Right ventricle myocardium superior (tissue), 1 donor: ENCODE measurements at regions not wholly inside any gene's neighbourhood (a gene's known extent, or its start where the extent isn't known, plus 50 kb on each side); places are given as distances from the start of the nearest gene placed in this dataset.
"Not testable (repeated sequence)": the region's sequence is repeated elsewhere in the genome, so short reads cannot be mapped to it uniquely, and the experiment has no call there.

Experiments used
- ATAC-seq: fragments of 200-7000 bp; cut with Tn5 transposase; one replicate; pipeline ENCODE4 v1.9.1; 2020; ENCODE audit warnings: mild to moderate bottlenecking; ENCODE audit not compliant: poor library complexity
- DNase-seq: peaks from one replicate; pipeline ENCODE4 v3.0.0-alpha.2; 2020
- intact Hi-C: fragments of 100-400 bp; cut with DNase I; formaldehyde crosslinking; loops from one replicate; pipeline ENCODE4 v1.11.2; 2022
- donor health status: DM: no; HTN: yes; CAD: no; lungs with severe emphysema.

DNA sequence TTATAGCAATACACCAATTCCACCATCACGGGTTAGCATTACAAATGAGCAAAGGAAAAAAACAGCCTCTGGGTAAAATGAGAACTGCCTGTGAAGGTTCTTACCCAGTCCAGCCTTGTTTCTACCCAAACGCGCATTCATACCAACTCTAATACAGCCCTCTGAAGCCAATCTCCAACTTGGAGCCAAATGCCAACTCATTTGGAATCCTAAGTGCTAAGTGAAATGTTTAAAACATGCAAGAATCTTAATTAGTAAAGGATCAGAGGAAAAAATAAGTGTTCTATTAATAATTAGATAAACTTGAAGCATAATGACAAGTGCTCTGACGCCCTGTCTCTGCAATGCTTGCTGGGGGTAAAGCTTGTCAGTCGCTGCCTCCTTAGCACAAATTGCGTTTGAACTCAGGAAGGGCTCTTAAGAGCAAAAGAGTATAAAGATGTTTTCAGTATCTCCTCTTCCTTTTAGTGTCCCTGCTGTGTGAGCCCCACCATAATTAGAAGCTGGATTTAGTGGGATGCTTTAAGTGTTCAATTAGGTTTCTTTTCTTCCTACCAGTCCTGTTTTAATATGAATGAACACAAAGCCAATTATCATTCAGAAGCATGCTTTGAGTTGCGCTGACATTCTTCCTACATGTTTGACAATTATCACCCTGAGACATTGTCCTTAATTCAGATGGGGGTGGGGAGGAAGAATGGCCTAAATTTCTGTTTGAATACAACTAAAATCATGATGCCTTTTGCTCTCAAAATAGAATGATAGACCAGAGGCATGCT, 537.6 kb downstream of the DTWD2 start:
- intact Hi-C loops, result no loop called here
- DNase-seq, result no peak
- ATAC-seq, result no peak

DNA sequence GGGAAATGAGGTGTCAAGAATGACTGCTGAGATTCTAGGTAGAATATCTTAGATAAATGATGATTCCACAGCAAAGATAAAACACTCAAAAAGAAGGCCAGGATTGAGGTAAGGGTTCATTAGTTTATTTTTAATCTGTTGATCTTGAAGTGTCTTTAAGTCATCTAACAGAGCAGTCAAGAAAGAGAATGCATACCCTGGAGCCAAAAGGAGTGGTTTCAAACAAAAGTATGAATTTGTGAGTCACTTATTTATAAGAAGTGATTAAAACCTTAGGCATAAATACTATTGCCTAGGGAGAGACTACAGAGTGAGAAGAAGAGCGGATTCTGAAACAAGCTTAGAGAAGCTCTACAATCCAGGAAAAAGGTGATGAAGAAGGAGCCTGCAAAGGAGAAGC, 541.0 kb downstream of the DTWD2 start:
- no peak for DNase-seq
- no peak for ATAC-seq
- intact Hi-C loops, result no loop called here

DNA sequence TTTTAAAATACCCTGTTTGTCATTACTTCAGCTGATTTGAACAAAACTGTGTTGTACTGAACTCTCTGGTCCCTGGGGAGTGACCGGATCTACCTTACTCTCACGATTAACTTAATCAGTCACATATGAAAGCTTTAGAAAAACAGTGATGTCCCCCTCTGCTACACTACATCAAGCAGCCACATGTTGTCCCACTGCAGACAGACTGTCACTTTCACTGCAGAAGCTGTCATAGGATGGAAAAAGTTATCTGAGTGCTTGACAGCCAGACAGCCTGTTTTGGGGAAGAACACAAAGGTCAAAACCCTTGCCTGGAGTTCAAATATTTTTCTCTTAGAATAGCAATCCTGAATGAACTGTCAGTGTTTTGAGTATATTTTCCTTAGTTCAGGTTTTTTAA, 546.4 kb downstream of the DTWD2 start:
- DNase-seq (no peak), ATAC-seq (peak; percentile 50)
- intact Hi-C loops, result no loop called here

DNA sequence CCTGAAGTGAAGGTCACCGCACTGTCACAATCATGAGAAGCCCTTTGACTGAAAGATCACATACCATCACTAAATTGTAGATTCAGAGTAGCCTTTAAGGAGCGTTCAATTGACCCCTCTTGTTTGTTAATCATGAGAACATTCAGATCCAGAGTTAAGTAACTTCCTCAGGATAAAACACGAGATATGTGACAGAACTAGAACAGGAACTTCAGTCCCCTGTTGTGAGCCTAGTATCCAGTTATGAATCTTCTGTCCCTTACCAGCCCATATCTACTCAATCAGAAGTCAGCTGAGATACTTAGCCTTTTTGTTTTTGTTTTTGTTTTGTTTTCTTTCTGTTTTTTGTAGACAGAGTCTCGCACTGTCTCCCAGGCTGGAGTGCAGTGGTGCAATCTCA, 547.3 kb downstream of the DTWD2 start:
- DNase-seq (no peak), ATAC-seq (peak; percentile 28)
- intact Hi-C loops, result no loop called here

DNA sequence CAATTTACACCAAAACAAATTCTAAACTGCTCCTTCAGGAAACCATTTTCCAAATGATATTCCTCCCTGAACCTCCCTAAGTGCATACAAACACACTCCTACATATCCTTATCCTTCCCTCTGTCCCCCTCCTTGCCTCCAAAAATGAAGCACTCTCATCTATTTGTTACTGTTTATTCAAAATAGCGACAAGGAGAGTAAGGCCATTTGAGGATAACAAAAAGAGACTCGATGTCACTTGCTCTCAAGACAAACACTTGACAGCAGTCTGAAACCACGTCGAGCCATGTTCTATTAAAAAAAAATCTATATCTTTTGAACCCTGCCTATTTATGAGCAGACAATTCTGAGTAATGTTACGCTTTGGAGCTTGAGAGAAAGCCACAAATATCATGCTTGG, 547.9 kb downstream of the DTWD2 start:
- DNase-seq, result no peak
- intact Hi-C loops, result no loop called here
- peak; percentile 67 for ATAC-seq

DNA sequence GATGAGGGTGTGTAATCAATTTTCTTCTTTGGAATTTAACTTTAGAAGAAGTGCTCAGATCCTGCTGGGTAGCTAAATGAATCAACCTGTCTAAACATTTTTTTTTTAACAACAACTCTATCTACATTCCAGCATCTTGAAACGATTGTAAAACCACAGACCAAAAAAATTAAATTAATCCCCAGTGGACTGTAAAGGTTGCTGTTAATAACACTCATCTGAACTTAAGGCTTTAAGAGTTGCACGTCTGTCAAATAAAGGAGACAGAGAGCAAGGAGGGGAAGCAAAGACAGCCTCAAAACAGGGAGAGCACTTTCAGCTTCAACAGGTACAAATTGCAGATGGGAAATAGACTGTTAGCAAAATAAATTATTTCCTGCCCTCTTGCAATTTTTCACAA, 548.5 kb downstream of the DTWD2 start:
- DNase-seq, result no peak
- no peak for ATAC-seq
- intact Hi-C loops, result no loop called here

DNA sequence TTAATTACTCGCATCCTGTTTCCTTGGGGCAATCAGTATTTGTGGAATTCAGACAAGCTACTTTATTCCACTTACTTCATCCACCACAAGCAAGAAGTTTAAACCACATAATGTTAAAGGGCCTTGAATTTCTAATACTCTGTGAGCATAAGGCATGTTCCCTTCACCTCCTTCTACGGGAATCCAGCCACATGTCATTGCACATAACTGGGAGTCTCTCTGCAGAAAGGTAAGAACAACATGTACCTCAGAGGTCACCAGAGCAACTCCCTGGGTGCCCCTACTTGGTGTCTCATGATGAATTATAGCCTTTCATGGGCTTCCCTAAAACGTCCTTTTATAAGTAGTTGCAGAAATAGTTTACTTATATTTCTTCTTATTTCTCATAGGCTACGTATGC, 553.2 kb downstream of the DTWD2 start:
- no peak for DNase-seq
- peak; percentile 73 for ATAC-seq
- intact Hi-C loops, result no loop called here

DNA sequence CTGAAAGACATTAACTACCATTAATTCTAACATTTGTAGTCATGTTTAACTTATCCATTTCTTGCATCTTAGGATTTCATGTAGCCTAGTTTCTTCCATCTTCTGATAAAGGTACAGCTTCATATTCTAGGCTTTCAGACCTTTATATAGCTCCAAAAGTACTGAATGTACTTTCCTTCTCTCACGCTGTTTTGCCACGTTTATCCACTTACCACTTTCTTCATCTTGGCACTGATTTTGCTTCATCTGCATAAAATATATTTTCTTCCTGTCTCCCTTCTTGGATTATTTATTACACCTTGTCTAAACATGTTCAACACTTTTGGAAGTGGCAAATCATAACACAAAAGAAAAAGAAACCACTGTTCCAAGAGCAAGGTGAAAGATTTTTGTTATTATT, 553.8 kb downstream of the DTWD2 start:
- no peak for DNase-seq
- no peak for ATAC-seq
- intact Hi-C loops, result no loop called here

DNA sequence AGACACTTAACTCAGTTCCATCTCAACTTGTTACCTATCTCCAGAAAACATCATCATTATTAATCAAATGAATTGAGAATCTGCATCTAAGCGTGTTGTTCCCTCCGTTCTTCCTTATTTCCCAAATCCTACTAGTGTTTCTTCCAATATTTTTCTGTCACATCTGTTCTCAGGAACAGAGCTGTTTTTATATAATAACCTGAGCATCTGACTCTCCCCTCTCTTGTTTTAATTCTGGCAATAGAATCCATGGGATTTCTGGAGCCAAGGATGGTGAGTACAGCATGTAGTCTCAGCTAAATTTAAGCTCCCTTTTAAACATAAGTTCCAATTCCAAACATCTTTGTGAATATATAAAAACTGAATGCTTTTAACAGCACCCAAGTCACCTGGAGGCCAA, 558.3 kb downstream of the DTWD2 start:
- no peak for ATAC-seq

DNA sequence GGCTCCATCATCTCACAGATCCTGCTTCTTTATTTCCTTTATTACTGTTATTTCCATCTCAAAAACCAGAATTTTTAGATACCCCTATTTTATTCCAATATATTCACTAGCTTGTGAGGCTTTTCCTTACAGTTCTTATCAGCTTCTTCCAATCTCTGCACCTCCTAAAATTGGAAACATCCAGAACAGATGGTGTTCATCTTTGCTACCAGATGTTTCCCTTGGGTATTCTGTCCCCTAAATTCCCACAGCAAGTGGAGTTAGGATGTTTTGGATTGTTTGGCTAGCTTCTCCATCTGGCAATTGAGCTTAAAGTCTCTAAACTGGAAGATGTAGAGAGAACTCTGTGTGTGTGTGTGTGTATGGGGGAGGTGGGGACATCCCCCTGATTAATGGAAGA, 580.4 kb downstream of the DTWD2 start:
- ATAC-seq, result peak; percentile 37
- no peak for DNase-seq
- intact Hi-C loops, result no loop called here

More for the DNA sequence above, 558.3 kb downstream of the DTWD2 start:
- intact Hi-C loops, result no loop called here
- no peak for DNase-seq

DNA sequence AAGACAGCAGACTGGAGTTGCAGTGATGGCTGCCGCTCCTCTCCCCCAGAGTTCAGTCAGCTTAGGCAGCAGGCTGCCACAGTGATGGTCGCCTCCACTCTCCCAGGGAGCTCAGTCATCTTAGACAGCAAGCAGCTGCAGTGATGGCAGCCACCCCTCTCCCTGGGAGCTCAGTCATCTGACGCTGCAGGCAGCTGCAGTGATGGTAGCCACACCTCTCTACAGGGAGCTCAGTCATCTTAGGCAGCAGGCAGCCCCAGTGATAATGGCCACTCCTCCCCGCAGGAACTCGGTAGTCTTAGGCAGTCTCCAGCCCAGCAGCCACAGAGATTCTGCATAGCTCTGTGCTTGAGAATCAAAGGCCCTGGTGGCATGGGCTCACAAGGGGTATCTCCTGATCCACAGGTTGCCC, 582.7 kb downstream of the DTWD2 start:
- intact Hi-C loops, result no loop called here
- DNase-seq, result peak; percentile 42
- peak; percentile 58 for ATAC-seq

DNA sequence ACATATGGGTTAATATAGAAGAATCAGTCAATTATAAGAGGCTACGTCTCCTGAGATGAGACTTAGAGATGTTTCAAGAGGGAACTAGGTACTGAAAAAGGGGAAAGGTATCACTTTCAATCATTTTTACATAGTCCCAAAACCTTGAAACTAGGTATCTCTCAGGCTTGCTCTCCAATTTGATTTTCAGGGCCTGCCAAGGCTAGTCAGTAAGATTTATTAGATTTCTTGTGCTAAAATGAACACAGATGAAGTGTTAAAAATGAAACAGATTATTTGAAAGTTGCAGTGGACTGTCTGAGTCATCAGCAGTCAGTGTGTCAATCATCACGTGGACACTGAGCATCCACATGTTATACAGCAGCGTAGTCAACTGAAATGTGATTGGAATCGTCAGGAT, 591.1 kb downstream of the DTWD2 start:
- no peak for DNase-seq
- intact Hi-C loops, result no loop called here
- ATAC-seq, result no peak

DNA sequence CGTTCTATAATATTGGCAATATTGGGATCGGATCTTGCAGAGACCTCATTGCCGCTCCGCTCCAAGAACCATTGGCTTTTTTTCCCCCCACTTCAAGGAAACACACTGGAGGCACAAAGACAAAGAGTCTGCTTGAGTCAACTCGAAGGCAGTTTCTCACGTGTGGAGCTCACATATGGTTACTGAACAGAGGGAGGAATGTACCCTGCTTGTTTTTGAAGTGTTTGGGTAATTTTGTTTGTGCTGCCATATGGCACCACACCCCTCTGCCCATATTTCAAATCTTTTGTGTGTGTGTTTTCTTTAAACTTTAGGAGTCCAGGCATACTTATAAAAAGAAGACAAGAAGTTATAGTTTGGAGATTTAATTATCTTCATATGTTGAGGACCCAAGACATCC, 595.9 kb downstream of the DTWD2 start:
- DNase-seq (no peak), ATAC-seq (no peak)
- intact Hi-C loops, result no loop called here

DNA sequence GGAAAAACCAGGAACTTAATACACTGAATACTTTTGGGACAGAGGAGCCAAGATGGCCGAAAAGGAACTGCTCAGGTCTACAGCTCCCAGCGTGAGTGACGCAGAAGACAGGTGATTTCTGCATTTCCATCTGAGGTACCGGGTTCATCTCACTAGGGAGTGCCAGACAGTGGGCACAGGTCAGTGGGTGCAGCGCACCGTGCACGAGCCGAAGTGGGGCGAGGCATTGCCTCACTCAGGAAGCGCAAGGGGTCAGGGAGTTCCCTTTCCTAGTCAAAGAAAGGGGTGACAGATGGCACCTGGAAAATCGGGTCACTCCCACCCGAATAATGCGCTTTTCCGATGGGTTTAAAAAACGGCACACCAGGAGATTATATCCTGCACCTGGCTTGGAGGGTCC, 605.4 kb downstream of the DTWD2 start:
- intact Hi-C loops, DNase-seq, ATAC-seq: not testable (repeated sequence)

DNA sequence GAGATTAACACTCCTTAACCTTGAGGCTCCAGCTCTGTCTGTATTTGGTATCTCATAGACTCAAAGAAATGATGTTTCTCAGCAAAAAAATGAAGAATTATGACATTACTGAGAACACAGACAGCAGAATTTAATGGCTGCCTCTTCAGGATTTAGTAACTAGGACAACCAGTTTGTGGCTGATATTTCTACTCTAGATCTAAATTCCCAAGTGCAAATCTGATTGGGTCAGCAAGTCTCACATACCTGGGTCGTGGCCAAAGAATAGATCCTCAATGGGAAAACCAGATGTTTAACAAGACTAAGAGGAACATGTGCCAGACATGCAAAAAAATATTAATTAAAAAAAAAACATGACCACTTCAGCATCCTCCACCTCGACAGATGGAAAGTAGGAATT, 608.9 kb downstream of the DTWD2 start:
- intact Hi-C loops, result no loop called here
- peak; percentile 35 for ATAC-seq
- no peak for DNase-seq

DNA sequence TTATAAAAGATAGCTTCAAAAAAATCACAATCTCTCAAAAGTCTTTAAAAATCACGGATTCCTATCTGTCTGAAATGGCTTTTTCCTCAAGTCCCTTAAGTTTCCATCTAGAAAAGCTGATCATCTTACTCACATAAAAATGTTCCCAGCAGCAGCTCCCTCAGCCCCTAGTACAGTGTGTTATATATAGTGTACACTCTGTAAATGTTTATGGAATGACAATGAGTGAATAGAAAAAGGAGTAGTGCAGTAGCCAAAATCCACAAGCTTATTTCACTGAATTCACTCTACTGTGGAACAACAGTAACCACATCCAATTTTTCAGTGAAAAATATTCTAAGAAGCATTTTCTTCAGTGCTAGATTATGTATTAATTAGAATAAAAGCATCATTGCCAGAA, 609.4 kb downstream of the DTWD2 start:
- DNase-seq (no peak), ATAC-seq (no peak)
- intact Hi-C loops, result no loop called here

DNA sequence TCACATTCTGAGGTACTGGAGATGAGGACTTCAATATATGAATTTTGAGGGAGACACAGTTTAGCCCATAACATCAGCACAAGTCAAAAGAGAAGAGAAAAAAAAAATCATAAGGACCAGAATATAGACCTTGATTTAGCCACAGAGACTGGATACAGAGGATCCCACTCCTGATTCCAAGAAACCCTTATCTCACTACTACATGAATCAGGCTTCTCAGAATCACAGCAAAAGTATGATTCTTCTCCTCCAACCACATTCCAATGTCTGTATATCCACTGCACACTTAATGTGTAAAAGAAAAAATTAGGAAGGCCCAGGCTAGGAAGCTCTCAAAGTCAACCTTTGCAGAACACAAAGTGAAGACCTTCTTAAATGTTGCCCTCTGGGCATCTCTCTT, 610.9 kb downstream of the DTWD2 start:
- intact Hi-C loops, result no loop called here
- ATAC-seq, result no peak

DNA sequence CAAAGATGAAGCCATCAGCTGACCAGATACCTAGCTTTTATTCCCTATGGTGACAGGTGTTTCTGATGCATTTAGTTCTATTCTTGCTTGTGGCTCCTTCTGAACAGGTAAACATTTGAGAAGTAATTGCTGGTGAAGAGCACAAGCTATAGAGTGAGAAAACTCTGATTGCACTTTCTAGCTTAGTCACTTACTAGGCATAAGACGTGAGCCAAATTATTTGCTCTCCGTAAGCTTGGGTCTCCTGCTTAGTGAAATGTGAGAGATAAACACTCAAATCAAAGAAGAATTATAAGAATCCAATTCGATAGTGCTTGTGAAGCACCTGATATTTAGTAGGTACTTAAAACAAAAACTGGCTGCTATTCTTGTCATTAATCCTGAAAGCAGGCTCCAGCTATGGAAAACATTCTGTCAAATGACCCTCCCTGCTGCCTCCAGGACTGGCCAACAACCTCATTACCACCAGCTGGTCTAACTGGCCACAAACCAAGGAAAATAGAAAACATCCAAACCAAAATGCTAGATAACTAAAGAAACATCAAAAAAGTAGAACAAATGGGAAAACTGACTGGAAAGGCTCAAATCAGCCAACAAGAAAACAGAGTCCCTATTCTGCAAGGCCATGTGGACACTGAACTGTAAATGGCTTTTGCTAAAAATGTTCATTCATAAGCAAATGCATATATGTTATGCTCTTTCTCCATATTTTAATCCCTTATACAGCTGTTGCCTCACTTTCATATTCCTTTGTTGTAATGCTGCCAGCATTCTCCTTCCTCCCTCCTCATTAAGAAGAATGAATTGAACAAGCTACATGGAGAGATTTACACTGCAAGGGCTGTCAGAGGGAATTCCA, 616.1 kb downstream of the DTWD2 start:
- intact Hi-C loops, result no loop called here
- DNase-seq, result no peak
- peak; percentile 64 for ATAC-seq

More for the DNA sequence above, 610.9 kb downstream of the DTWD2 start:
- DNase-seq, result no peak

DNA sequence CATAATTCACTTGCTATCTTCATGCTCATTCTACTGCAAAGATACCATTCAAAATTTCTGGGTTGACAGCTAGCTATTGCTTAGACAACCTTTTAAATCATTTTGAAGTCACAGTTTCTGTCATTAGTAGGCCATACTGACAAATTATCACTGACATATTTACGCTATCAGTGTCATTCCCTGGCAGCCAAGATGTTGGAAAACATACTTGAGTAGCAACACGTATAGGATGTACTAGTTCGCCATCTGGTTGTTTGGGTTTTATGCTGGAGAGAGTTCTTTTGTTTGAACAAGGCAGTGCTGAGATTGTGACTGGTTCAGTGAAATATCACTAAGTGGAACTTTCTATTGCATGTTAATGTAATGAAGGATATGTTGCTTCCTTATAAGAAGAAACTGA, 621.9 kb downstream of the DTWD2 start:
- intact Hi-C loops, result no loop called here
- no peak for ATAC-seq
- DNase-seq, result no peak

DNA sequence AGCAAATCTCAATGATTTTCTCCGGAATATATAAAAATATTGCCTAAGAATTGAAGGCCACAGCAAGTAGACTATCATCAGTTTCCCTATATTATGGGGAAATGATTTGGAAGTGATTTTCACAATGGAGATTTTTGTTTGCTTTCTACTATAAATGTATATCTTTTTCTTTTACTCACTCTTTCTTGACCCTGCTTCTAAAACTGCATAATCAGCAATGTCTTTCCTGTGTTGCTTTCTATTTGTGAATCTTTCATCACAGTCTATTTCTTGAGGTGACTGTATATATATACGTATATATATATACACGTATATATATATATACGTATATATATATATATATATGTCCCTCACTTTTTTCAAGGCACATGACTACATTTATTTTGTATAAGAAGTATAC, 622.6 kb downstream of the DTWD2 start:
- DNase-seq, result no peak
- intact Hi-C loops, result no loop called here
- no peak for ATAC-seq
